Suprapubic skin (tissue), 4 donors: ENCODE measurements at regions not wholly inside any gene's neighbourhood (a gene's known extent, or its start where the extent isn't known, plus 50 kb on each side); places are given as distances from the start of the nearest gene placed in this dataset.

Source experiments
- DNase-seq, 2 donors: peaks; one replicate each; pipeline ENCODE4 v3.0.0-alpha.2; 2019; ENCODE audit warnings: low spot score in 2 of 2
- H3K27ac ChIP-seq: fragments of 200-600 bp; sonication (generic); one replicate; pipeline ENCODE4 v1.5.1; 2019
- H3K27me3 ChIP-seq: fragments of 200-600 bp; sonication (generic); one replicate; pipeline ENCODE4 v1.5.1; 2019
- H3K36me3 ChIP-seq: fragments of 200-600 bp; sonication (generic); one replicate; pipeline ENCODE4 v1.5.1; 2019
- H3K4me1 ChIP-seq: fragments of 200-600 bp; sonication (generic); one replicate; pipeline ENCODE4 v1.5.1; 2019
- H3K4me3 ChIP-seq: fragments of 200-600 bp; sonication (generic); one replicate; pipeline ENCODE4 v1.5.1; 2019; ENCODE audit warnings: mild to moderate bottlenecking
- H3K9me3 ChIP-seq: fragments of 200-600 bp; sonication (generic); one replicate; pipeline ENCODE4 v1.5.1; 2019
- EP300 ChIP-seq: sonication (generic); formaldehyde crosslinking; IDR thresholded peaks from one replicate; pipeline ENCODE4 v1.6.1; 2017; ENCODE audit warnings: antibody characterized with exemption
- POLR2A ChIP-seq, 2 donors: fragments of 450-650 bp; IDR thresholded peaks; one replicate each; pipeline ENCODE4 v1.6.1; 2017; ENCODE audit warnings: antibody characterized with exemption in 2 of 2, mild to moderate bottlenecking in 2 of 2, moderate library complexity in 2 of 2
- POLR2AphosphoS5 ChIP-seq, 3 donors: sonication (generic); formaldehyde crosslinking; IDR thresholded peaks; one replicate each; pipeline ENCODE4 v1.6.1; 2017; ENCODE audit warnings: antibody characterized with exemption in 3 of 3
- WGBS: methylation state at CpG from one replicate; pipeline ENCODE4 v1.1.5; 2018; 5-methylcytosine and 5-hydroxymethylcytosine counted together
- TF ChIP-seq, protein P1 (sequence below), 2 donors: fragments of 200-600 bp in 1 of 2; fragments of 450-650 bp in 1 of 2; sonication (generic) in 1 of 2; IDR thresholded peaks; one replicate each; pipeline ENCODE4 v1.5.1; 2016 to 2019; ENCODE audit warnings: antibody characterized with exemption in 2 of 2, mild to moderate bottlenecking in 1 of 2, moderate library complexity in 1 of 2

DNA sequence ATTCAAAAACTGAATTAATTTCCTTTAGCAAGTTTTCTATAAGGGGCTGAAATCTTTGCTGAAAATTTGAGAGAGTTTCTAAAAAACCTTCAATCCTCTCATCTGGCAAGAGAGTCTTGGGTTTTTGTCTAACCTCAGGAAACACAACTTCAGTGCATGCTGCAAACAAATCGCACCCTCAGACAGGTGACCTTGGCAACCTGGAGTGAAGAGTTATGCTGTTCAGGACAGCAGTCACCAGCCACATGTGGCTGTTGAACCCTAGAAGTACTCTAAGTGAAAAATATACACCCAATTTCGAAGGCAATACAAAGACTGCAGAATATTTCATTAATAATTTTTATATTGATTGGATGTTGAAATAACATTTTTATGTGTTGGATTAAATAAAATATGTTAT is 184.8 kb downstream of the RPS29 start:
- 79% methylated on average over 2 of the region's 2 CpGs for WGBS
- DNase-seq: no peak
- Histone ChIP-seq H3K4me3 (no peak overlapping the region), H3K27ac (no peak overlapping the region), H3K36me3 (no peaks in the 10 kb centered on the region), H3K27me3 (no peaks in the 10 kb centered on the region), H3K4me1 (no peaks in the 10 kb centered on the region), H3K9me3 (no peaks in the 10 kb centered on the region)
- TF ChIP-seq POLR2AphosphoS5 (IDR thresholded peaks at IDR 0.05): no peak
- TF ChIP-seq, protein P1, sequence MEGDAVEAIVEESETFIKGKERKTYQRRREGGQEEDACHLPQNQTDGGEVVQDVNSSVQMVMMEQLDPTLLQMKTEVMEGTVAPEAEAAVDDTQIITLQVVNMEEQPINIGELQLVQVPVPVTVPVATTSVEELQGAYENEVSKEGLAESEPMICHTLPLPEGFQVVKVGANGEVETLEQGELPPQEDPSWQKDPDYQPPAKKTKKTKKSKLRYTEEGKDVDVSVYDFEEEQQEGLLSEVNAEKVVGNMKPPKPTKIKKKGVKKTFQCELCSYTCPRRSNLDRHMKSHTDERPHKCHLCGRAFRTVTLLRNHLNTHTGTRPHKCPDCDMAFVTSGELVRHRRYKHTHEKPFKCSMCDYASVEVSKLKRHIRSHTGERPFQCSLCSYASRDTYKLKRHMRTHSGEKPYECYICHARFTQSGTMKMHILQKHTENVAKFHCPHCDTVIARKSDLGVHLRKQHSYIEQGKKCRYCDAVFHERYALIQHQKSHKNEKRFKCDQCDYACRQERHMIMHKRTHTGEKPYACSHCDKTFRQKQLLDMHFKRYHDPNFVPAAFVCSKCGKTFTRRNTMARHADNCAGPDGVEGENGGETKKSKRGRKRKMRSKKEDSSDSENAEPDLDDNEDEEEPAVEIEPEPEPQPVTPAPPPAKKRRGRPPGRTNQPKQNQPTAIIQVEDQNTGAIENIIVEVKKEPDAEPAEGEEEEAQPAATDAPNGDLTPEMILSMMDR (IDR thresholded peaks at IDR 0.05): no peak
- TF ChIP-seq EP300: no peak
- TF ChIP-seq POLR2A (IDR thresholded peaks at IDR 0.05): no peak

DNA sequence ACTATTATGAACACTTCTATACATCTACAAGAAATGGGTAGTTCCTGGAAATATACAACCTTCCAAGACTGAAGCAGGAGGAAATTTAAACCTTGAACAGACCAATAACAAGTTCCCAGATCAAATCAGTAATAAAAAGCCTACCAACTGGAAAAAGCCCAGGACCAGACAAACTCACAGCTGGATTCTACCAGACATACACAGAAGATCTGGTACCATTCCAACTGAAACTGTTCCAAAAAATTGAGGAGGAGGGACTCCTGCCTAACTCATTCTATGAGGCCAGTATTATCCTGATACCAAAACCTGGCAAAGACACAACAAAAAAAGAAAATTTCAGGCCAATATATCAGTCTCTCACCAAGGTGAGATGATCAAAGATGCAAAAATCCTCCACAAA is 189.4 kb downstream of the RPS29 start:
- Histone ChIP-seq H3K4me1 (no peaks in the 10 kb centered on the region), H3K4me3 (no peak overlapping the region), H3K27me3 (no peaks in the 10 kb centered on the region), H3K27ac (no peak overlapping the region), H3K9me3 (no peaks in the 10 kb centered on the region), H3K36me3 (no peaks in the 10 kb centered on the region)
- DNase-seq: no peak
- TF ChIP-seq POLR2AphosphoS5 (IDR thresholded peaks at IDR 0.05) (no peak), EP300 (no peak), POLR2A (IDR thresholded peaks at IDR 0.05) (no peak)
- TF ChIP-seq, protein P1 (IDR thresholded peaks at IDR 0.05): no peak

DNA sequence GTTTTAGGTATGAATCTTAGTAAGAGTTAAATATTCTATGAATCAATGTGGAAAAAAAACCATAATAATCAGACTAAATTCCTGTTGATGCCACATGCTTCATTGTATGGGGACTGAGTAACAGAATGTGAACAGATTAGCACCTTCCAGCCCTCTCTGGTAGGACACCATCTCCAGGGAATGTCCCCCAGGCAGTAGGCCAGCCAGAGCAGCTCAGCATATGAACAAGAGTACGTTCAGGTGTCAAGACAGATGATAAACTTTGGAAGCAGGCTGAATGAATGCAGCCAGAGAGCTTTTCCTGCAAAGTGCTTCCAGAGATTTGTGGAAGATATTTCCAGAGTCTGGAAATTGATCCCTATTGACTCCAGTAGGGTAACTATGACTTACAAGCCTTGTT is 204.4 kb downstream of the RPS29 start:
- Histone ChIP-seq H3K36me3 (no peaks in the 10 kb centered on the region), H3K9me3 (peaks cover 9% of the 10 kb centered on the region), H3K4me1 (no peaks in the 10 kb centered on the region), H3K27me3 (no peaks in the 10 kb centered on the region), H3K4me3 (no peak overlapping the region), H3K27ac (no peak overlapping the region)
- 14% methylated on average over 1 of the region's 1 CpG for WGBS
- DNase-seq: no peak
- TF ChIP-seq POLR2AphosphoS5 (IDR thresholded peaks at IDR 0.05) (no peak), EP300 (no peak), POLR2A (IDR thresholded peaks at IDR 0.05) (no peak)
- TF ChIP-seq, protein P1 (IDR thresholded peaks at IDR 0.05): no peak

DNA sequence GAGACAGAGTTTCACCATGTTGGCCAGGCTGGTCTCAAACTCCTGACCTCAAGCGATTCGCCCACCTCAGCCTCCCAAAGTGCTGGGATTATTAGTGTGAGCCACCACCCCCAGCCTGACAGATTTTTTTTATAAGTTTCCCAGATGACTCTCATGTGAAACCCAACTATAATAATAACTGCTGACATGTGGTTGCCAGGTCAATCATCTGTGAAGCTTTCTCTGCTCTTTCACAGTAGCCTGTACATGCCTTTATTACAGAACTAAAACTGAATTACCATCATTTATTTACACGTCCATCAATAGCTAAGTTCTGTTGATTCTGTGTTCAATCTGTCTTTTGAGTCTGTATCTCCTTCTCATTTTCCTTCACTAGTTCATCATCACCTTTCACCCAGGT is 218.5 kb downstream of the RPS29 start:
- H3K4me1 ChIP-seq: no peaks in the 10 kb centered on the region
- no peak overlapping the region for H3K27ac ChIP-seq
- no peak for DNase-seq
- WGBS: 71% methylated on average over 3 of the region's 3 CpGs
- TF ChIP-seq POLR2A (IDR thresholded peaks at IDR 0.05) (no peak), EP300 (no peak), POLR2AphosphoS5 (IDR thresholded peaks at IDR 0.05) (no peak)
- TF ChIP-seq, protein P1 (IDR thresholded peaks at IDR 0.05): no peak
- no peak overlapping the region for H3K4me3 ChIP-seq
- H3K36me3 ChIP-seq: no peaks in the 10 kb centered on the region
- H3K27me3 ChIP-seq: no peaks in the 10 kb centered on the region
- no peaks in the 10 kb centered on the region for H3K9me3 ChIP-seq

DNA sequence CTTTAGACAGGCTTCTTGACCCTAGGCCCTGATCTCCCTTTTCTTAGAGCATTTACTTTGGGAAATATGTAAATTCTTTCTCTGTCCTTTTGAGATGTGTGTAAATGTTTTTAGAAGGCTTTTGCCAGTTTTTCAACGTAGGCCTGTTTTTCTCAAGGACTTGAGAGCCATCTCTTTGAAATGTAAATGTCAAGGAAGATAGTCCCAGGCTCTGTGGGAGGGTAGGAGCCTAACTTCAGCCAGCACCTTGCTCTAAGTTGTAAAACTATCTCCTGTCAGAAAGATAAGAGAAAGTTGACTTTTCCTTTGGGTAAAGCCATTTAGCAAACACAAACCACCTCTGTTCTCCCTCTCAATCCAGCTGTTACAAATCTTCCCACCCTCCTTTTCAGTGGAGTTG is 219.8 kb downstream of the RPS29 start:
- no peak for TF ChIP-seq POLR2A (IDR thresholded peaks at IDR 0.05)
- TF ChIP-seq, protein P1 (IDR thresholded peaks at IDR 0.05): no peak
- TF ChIP-seq POLR2AphosphoS5 (IDR thresholded peaks at IDR 0.05): no peak
- TF ChIP-seq EP300: no peak
- Histone ChIP-seq H3K27ac (no peak overlapping the region), H3K4me3 (no peak overlapping the region), H3K27me3 (no peaks in the 10 kb centered on the region), H3K9me3 (no peaks in the 10 kb centered on the region), H3K36me3 (no peaks in the 10 kb centered on the region), H3K4me1 (no peaks in the 10 kb centered on the region)
- DNase-seq: no peak
- 35% methylated on average over 1 of the region's 1 CpG for WGBS
